GM23338 (cell line): ENCODE measurements at regions not wholly inside any gene's neighbourhood (a gene's known extent, or its start where the extent isn't known, plus 50 kb on each side); places are given as distances from the start of the nearest gene placed in this dataset.

ENCODE experiments used
- ATAC-seq: fragments of 200-7000 bp; cut with Tn5 transposase; 3 replicates; pipeline ENCODE4 v1.9.1; 2020
- DNase-seq: peaks from one replicate; pipeline ENCODE4 v3.0.0-alpha.2; 2015; ENCODE audit warnings: low spot score
- H2AFZ ChIP-seq: fragments of 200-600 bp; sonication (generic); 2 replicates; pipeline ENCODE4 v1.8.0; 2016; ENCODE audit warnings: antibody characterized with exemption, mild to moderate bottlenecking, moderate library complexity
- H3F3A ChIP-seq: fragments of 200-600 bp; sonication (generic); replicated peaks from 2 replicates; pipeline ENCODE4 v1.8.0; 2017; ENCODE audit warnings: antibody characterized with exemption, mixed run types, low read depth
- H3K27ac ChIP-seq: fragments of 200-600 bp; sonication (generic); 2 replicates; pipeline ENCODE4 v1.6.1; 2016; ENCODE audit warnings: low read depth
- H3K27me3 ChIP-seq: fragments of 200-600 bp; sonication (generic); 2 replicates; pipeline ENCODE4 v1.8.0; 2016; ENCODE audit warnings: mild to moderate bottlenecking, mixed run types, moderate library complexity; ENCODE audit not compliant: insufficient read depth
- H3K36me3 ChIP-seq: fragments of 200-600 bp; sonication (generic); 2 replicates; pipeline ENCODE4 v1.8.0; 2016; ENCODE audit warnings: mild to moderate bottlenecking; ENCODE audit not compliant: insufficient read depth
- H3K4me1 ChIP-seq: fragments of 200-600 bp; sonication (generic); 2 replicates; pipeline ENCODE4 v1.8.0; 2016; ENCODE audit warnings: mild to moderate bottlenecking, moderate library complexity; ENCODE audit not compliant: insufficient read depth
- H3K4me2 ChIP-seq: fragments of 200-600 bp; sonication (generic); 2 replicates; pipeline ENCODE4 v1.7.1; 2017; ENCODE audit warnings: mixed run types
- H3K4me3 ChIP-seq: fragments of 200-600 bp; sonication (generic); 2 replicates; pipeline ENCODE4 v1.6.1; 2016; ENCODE audit warnings: mixed run types
- H3K79me2 ChIP-seq: fragments of 200-600 bp; sonication (generic); replicated peaks from 2 replicates; pipeline ENCODE4 v1.8.0; 2017; ENCODE audit warnings: mild to moderate bottlenecking; ENCODE audit not compliant: insufficient read depth
- H3K9me2 ChIP-seq: fragments of 200-600 bp; sonication (generic); 2 replicates; pipeline ENCODE4 v1.8.0; 2017; ENCODE audit not compliant: insufficient read depth
- H4K20me1 ChIP-seq: fragments of 200-600 bp; sonication (generic); replicated peaks from 2 replicates; pipeline ENCODE4 v1.8.0; 2017; ENCODE audit warnings: mild to moderate bottlenecking; ENCODE audit not compliant: insufficient read depth
- H3K27ac Mint-ChIP-seq: 2 replicates; pipeline ENCODE4 v1.8.0; 2020; ENCODE audit warnings: inconsistent platforms, mild to moderate bottlenecking, moderate library complexity, mixed read lengths
- H3K27me3 Mint-ChIP-seq: 3 replicates; pipeline ENCODE4 v1.8.0; 2022; ENCODE audit warnings: low read depth, mild to moderate bottlenecking, moderate library complexity, mixed read lengths, inconsistent platforms; ENCODE audit not compliant: insufficient read depth, poor library complexity
- H3K36me3 Mint-ChIP-seq: 3 replicates; pipeline ENCODE4 v1.8.0; 2021; ENCODE audit warnings: low read depth, mild to moderate bottlenecking, inconsistent platforms, moderate library complexity, mixed read lengths
- H3K4me1 Mint-ChIP-seq: 3 replicates; pipeline ENCODE4 v1.8.0; 2020; ENCODE audit warnings: mild to moderate bottlenecking, inconsistent platforms, mixed read lengths
- H3K4me3 Mint-ChIP-seq: 3 replicates; pipeline ENCODE4 v1.8.0; 2021; ENCODE audit warnings: moderate library complexity, mild to moderate bottlenecking, inconsistent platforms, mixed read lengths
- H3K9me3 Mint-ChIP-seq: 3 replicates; pipeline ENCODE4 v1.8.0; 2020; ENCODE audit warnings: moderate library complexity, mild to moderate bottlenecking, inconsistent platforms, mixed read lengths
- CREB1 ChIP-seq: fragments of 250-450 bp; sonication (Bioruptor Pico); IDR thresholded peaks from 2 replicates; pipeline ENCODE4 v1.5.0; 2020; ENCODE audit warnings: low read depth, mild to moderate bottlenecking, moderate library complexity
- CTCF ChIP-seq, 2 experiments: fragments of 200-600 bp in 1 of 2; sonication (generic) in 1 of 2; conservative IDR thresholded peaks; 2 replicates each; pipeline versions ENCODE4 v1.5.1 to v1.6.1; 2016 to 2017; ENCODE audit warnings: antibody characterized with exemption in 2 of 2, low read depth in 2 of 2, mild to moderate bottlenecking in 2 of 2, moderate library complexity in 1 of 2
- ETS1 ChIP-seq: IDR thresholded peaks from 2 replicates; pipeline ENCODE4 v1.6.1; 2016; ENCODE audit warnings: antibody characterized with exemption
- EZH2 ChIP-seq: fragments of 200-600 bp; sonication (generic); IDR thresholded peaks from one replicate; pipeline ENCODE4 v1.8.0; 2017; ENCODE audit warnings: antibody characterized with exemption, mild to moderate bottlenecking, low read depth; ENCODE audit not compliant: unreplicated experiment
- EZH2phosphoT487 ChIP-seq: fragments of 200-600 bp; sonication (generic); IDR thresholded peaks from one replicate; pipeline ENCODE4 v1.8.1; 2018; ENCODE audit warnings: antibody characterized with exemption; ENCODE audit not compliant: unreplicated experiment
- NANOG ChIP-seq: IDR thresholded peaks from 2 replicates; pipeline ENCODE4 v1.6.1; 2016; ENCODE audit warnings: antibody characterized with exemption, borderline replicate concordance
- POLR2AphosphoS5 ChIP-seq: IDR thresholded peaks from 2 replicates; pipeline ENCODE4 v1.6.1; 2016; ENCODE audit warnings: antibody characterized with exemption, low read depth
- REST ChIP-seq: IDR thresholded peaks from one replicate; pipeline ENCODE4 v1.6.1; 2018; ENCODE audit warnings: antibody characterized with exemption; ENCODE audit not compliant: unreplicated experiment
- ZNF331 ChIP-seq: fragments of 250-450 bp; sonication (Bioruptor Pico); IDR thresholded peaks from 2 replicates; pipeline ENCODE4 v1.5.0; 2020; ENCODE audit warnings: low read depth, mild to moderate bottlenecking, moderate library complexity
- ZNF462 ChIP-seq: fragments of 250-450 bp; sonication (Bioruptor Pico); IDR thresholded peaks from 2 replicates; pipeline ENCODE4 v1.5.0; 2020; ENCODE audit warnings: mild to moderate bottlenecking, moderate library complexity

GRCh38 chr13:47277774-47278173 lies 380.9 kb upstream of the HTR2A start:
- H3K79me2 ChIP-seq = no peaks in the 10 kb centered on the region
- DNase-seq (no peak), ATAC-seq (no peak)
- no peaks in the 10 kb centered on the region for H3K4me1 ChIP-seq
- H3K36me3 ChIP-seq = no peaks in the 10 kb centered on the region
- H3K4me3 ChIP-seq = no peak overlapping the region
- no peak overlapping the region for H3K27ac ChIP-seq
- Mint-ChIP-seq H3K4me3 (no peak overlapping the region), H3K27me3 (no peaks in the 10 kb centered on the region), H3K4me1 (no peaks in the 10 kb centered on the region), H3K9me3 (no peaks in the 10 kb centered on the region; the same call in 2 of the 3 replicates), H3K36me3 (no peaks in the 10 kb centered on the region), H3K27ac (no peak overlapping the region)
- H3K9me2 ChIP-seq = no peaks in the 10 kb centered on the region
- TF ChIP-seq POLR2AphosphoS5 (no peak), NANOG (no peak), EZH2 (no peak)
- no peaks in the 10 kb centered on the region for H3F3A ChIP-seq
- H4K20me1 ChIP-seq = no peaks in the 10 kb centered on the region
- no peak overlapping the region for H2AFZ ChIP-seq
- no peak overlapping the region for H3K4me2 ChIP-seq
- no peaks in the 10 kb centered on the region for H3K27me3 ChIP-seq

- Histone ChIP-seq H3K9me2 (peaks cover 19% of the 10 kb centered on the region), H3K27me3 (no peaks in the 10 kb centered on the region), H2AFZ (no peak overlapping the region), H3K27ac (no peak overlapping the region), H4K20me1 (no peaks in the 10 kb centered on the region), H3K36me3 (no peaks in the 10 kb centered on the region), H3K4me3 (no peak overlapping the region), H3F3A (no peaks in the 10 kb centered on the region), H3K79me2 (no peaks in the 10 kb centered on the region), H3K4me1 (no peaks in the 10 kb centered on the region), H3K4me2 (no peak overlapping the region)
- Mint-ChIP-seq H3K36me3 (no peaks in the 10 kb centered on the region), H3K27ac (no peak overlapping the region), H3K9me3 (no peaks in the 10 kb centered on the region), H3K27me3 (peaks cover 2% of the 10 kb centered on the region), H3K4me3 (no peak overlapping the region), H3K4me1 (no peaks in the 10 kb centered on the region)
- DNase-seq = no peak
- ATAC-seq = no peak
- TF ChIP-seq REST (no peak), EZH2phosphoT487 (no peak), POLR2AphosphoS5 (no peak), ZNF462 (CRISPR knock-in tag) (no peak), CREB1 (CRISPR knock-in tag) (no peak), ZNF331 (no peak), EZH2 (no peak), ETS1 (no peak), CTCF (conservative IDR thresholded peaks at IDR 0.05; ENCODE audit: low read depth in 2 of 2) (no peak)
Observed at GRCh38 chr13:47268270-47268669, 371.4 kb upstream of the HTR2A start.
